ENCODE measurements at regions not wholly inside any gene's neighbourhood (a gene's known extent, or its start where the extent isn't known, plus 50 kb on each side); places are given as distances from the start of the nearest gene placed in this dataset.

GRCh38 chr2:122471753-122472152 lies 716.3 kb downstream of the TSN start:
- H3K27ac ChIP-seq: no peak overlapping the region
- DNase-seq: no peak

GRCh38 chr2:122478117-122478516 lies 722.7 kb downstream of the TSN start:
- no peak for DNase-seq

More at GRCh38 chr2:122471753-122472152, 716.3 kb downstream of the TSN start:
- Histone ChIP-seq H3K4me1 (no peaks in the 10 kb centered on the region), H3K36me3 (no peaks in the 10 kb centered on the region), H3K27me3 (no peaks in the 10 kb centered on the region), H3K4me3 (no peak overlapping the region), H3K9me3 (no peaks in the 10 kb centered on the region)
- no peak for TF ChIP-seq POLR2A (IDR thresholded peaks at IDR 0.05)
- no peak for TF ChIP-seq CTCF (IDR thresholded peaks at IDR 0.05)

GRCh38 chr2:122478771-122479170 lies 723.3 kb downstream of the TSN start:
- TF ChIP-seq POLR2A (IDR thresholded peaks at IDR 0.05): no peak
- no peak for TF ChIP-seq CTCF (IDR thresholded peaks at IDR 0.05)
- H3K27me3 ChIP-seq: no peaks in the 10 kb centered on the region
- no peaks in the 10 kb centered on the region for H3K36me3 ChIP-seq
- no peak overlapping the region for H3K4me3 ChIP-seq
- no peak overlapping the region for H3K27ac ChIP-seq
- no peaks in the 10 kb centered on the region for H3K9me3 ChIP-seq
- no peak for DNase-seq
- no peaks in the 10 kb centered on the region for H3K4me1 ChIP-seq

More at GRCh38 chr2:122478117-122478516, 722.7 kb downstream of the TSN start:
- no peaks in the 10 kb centered on the region for H3K4me1 ChIP-seq
- no peak overlapping the region for H3K27ac ChIP-seq
- no peaks in the 10 kb centered on the region for H3K36me3 ChIP-seq
- no peak overlapping the region for H3K4me3 ChIP-seq
- H3K9me3 ChIP-seq: no peaks in the 10 kb centered on the region
- TF ChIP-seq CTCF (IDR thresholded peaks at IDR 0.05) (no peak), POLR2A (IDR thresholded peaks at IDR 0.05) (no peak)
- no peaks in the 10 kb centered on the region for H3K27me3 ChIP-seq

GRCh38 chr2:122480501-122481243 lies 725.2 kb downstream of the TSN start:
- no peak overlapping the region for H3K27ac ChIP-seq
- no peaks in the 10 kb centered on the region for H3K9me3 ChIP-seq
- no peak for DNase-seq
- TF ChIP-seq POLR2A (IDR thresholded peaks at IDR 0.05) (no peak), CTCF (IDR thresholded peaks at IDR 0.05) (no peak)
- H3K4me3 ChIP-seq: no peak overlapping the region
- H3K36me3 ChIP-seq: no peaks in the 10 kb centered on the region
- H3K27me3 ChIP-seq: no peaks in the 10 kb centered on the region
- no peaks in the 10 kb centered on the region for H3K4me1 ChIP-seq

GRCh38 chr2:122481244-122481622 lies 725.8 kb downstream of the TSN start:
- Histone ChIP-seq H3K36me3 (no peaks in the 10 kb centered on the region), H3K4me3 (no peak overlapping the region), H3K27me3 (no peaks in the 10 kb centered on the region), H3K9me3 (no peaks in the 10 kb centered on the region), H3K4me1 (no peaks in the 10 kb centered on the region), H3K27ac (no peak overlapping the region)
- no peak for DNase-seq
- TF ChIP-seq CTCF (IDR thresholded peaks at IDR 0.05) (no peak), POLR2A (IDR thresholded peaks at IDR 0.05) (no peak)

Measured in Peyer's patch (tissue), 4 donors.